Left ventricle myocardium superior (tissue), 1 donor: ENCODE measurements at regions not wholly inside any gene's neighbourhood (a gene's known extent, or its start where the extent isn't known, plus 50 kb on each side); places are given as distances from the start of the nearest gene placed in this dataset.
"Not testable (repeated sequence)": the region's sequence is repeated elsewhere in the genome, so short reads cannot be mapped to it uniquely, and the experiment has no call there.

Experiments used
- ATAC-seq: fragments of 200-7000 bp; cut with Tn5 transposase; one replicate; pipeline ENCODE4 v1.9.1; 2020; ENCODE audit warnings: mild to moderate bottlenecking, moderate library complexity
- DNase-seq: peaks from one replicate; pipeline ENCODE4 v3.0.0-alpha.2; 2020
- intact Hi-C: fragments of 100-400 bp; cut with micrococcal nuclease; formaldehyde crosslinking; loops from one replicate; pipeline ENCODE4 v1.11.0; 2022
- donor health status: DM: no; HTN: yes; CAD: no; lungs with severe emphysema.

GRCh38 chr7:76862241-76862640, 169.9 kb downstream of the SPDYE17 start:
- intact Hi-C loops, DNase-seq, ATAC-seq: not testable (repeated sequence)

DNA sequence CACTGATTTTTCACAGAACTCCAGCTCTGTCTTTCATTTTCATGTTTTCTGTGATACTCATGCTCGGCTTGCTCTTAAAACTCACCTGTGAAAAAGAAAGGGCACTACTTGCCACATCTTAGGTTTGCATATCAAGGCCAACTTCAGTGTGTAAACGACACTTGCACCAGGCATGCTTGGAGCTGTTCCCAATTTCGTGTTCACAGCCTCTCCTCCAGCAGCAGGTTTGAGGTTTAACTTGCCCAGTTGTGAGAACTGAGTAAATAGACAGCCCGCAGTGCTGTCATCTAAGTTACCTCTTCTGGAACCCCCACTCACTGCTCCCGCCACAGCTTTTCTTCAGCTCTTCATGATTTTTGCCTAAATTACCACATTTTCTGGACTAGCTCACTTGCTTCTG, 172.2 kb downstream of the SPDYE17 start:
- intact Hi-C loops, result not testable (repeated sequence)

DNA sequence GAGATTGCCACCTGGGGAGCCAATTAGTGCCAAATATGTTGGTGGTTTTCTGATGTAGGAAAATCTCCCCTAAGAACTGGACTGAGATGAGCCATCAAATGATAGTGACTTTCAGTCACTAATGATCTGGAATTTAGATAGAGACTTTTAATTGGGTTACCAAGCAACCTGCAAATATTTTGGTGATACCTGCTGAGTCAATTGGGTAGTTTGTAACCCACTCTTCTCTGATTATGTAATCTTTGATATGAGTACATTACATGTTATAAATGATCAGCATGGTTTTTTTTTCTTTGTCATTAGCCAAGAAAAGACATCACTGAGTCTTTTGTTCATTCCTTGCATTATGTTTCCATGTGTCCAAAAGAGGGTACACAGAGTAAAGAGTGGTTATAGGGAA, 177.5 kb downstream of the SPDYE17 start:
- intact Hi-C loops, DNase-seq, ATAC-seq: not testable (repeated sequence)

More for the DNA sequence above, 172.2 kb downstream of the SPDYE17 start:
- DNase-seq, ATAC-seq: not testable (repeated sequence)

GRCh38 chr7:76852787-76853584, 179.2 kb downstream of the SPDYE17 start:
- ATAC-seq, DNase-seq, intact Hi-C loops: not testable (repeated sequence)

DNA sequence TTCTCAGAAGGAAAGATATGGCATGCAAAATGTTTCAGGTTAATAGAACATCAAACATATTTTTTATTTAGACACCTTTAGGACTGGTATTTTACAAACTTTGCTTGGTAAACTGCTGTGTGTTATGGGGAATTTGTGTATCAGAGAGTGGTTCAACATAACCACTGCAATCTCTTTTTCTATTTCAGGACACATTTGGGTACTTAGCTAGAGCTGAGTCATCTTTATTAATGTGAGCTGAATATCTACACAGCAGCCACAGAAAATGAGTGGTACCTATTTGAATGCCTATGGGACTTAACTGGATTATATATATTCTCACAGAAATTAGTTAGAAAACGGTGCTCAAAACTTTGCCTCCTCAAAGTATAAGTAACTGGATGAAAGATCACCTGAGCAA, 179.8 kb downstream of the SPDYE17 start:
- ATAC-seq, intact Hi-C loops, DNase-seq: not testable (repeated sequence)

DNA sequence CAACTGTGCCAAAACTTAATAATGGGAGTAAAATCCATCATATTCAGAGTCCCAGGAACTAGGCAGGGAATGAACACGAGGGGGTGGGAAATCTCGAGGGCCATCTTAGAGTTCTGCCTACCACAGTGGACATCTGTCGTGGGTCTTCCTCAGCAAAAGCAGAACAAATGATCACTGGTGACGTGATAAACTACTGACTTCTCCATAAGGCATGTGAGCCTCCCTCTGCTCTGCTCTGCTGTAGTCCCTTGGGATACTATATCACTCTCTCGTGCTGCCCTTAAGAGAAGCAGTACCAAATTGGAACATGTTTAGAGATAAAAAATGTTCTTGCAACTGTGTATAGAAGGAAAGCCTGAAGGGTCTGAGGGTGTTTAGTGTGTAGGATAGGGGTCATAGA, 180.5 kb downstream of the SPDYE17 start:
- DNase-seq, ATAC-seq, intact Hi-C loops: not testable (repeated sequence)

- ATAC-seq, DNase-seq, intact Hi-C loops: not testable (repeated sequence)
Measured at GRCh38 chr7:76849887-76850563, 182.1 kb downstream of the SPDYE17 start.

DNA sequence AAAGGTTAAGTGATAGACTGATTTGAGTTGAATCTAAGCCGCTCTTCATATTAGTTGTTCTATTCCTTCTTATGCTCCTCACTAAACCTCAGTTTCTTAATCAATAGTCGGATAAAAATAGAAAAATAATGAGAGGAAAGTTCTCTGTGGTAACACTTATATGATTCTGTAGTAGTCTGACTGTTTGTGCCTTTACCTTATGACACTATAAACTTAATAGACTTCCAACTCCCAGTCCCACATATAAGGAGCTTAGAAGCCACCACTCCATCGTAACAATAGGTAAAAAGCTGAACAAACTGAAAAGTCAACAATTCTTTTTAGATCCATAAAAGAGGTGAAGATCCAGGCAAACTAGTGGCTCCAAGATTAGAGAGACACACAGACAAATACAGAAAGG, 192.3 kb downstream of the SPDYE17 start:
- DNase-seq, ATAC-seq, intact Hi-C loops: not testable (repeated sequence)

DNA sequence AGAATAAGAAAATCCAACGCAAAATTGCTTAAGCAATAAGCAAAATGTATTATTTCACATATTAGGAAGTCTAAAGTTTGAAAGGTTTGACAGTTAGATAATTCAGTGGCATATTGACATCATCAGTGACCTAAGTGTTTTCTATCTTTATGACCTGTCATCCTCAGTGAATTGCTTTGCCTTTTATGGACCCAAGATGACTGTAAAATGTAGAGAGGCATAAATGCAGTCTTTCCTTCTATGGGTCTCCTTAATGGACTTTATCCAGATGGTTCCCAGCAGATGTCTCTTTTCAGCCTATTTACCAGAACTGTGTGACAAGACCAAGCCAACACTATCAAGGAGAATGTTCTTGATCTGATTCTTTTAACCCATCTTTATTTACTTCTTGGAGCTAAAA, 192.9 kb downstream of the SPDYE17 start:
- DNase-seq, ATAC-seq, intact Hi-C loops: not testable (repeated sequence)

DNA sequence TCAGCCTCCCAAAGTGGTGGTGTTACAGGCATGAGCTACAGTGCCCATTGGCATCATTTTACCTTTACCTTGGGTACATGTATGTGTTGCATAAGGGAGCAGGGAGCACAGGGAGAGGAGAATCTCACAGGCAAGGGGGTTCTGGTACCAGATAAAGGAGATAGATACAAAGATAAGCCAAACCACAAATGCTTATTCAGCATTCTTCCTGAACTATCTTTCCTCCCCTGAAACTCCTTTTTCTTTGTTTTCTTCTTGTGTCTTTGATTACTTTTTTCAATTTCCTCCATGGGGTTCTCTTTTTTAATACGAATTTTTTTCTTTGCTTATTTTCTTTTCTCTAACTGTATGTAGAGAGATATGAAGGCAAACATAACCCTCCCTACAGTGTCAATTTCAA, 193.8 kb downstream of the SPDYE17 start:
- DNase-seq, ATAC-seq, intact Hi-C loops: not testable (repeated sequence)

- DNase-seq, intact Hi-C loops, ATAC-seq: not testable (repeated sequence)
Measured at GRCh38 chr7:76829233-76829632, 202.2 kb upstream of the POMZP3 start.

- ATAC-seq, DNase-seq, intact Hi-C loops: not testable (repeated sequence)
Measured at GRCh38 chr7:76826181-76826580, 199.1 kb upstream of the POMZP3 start.

DNA sequence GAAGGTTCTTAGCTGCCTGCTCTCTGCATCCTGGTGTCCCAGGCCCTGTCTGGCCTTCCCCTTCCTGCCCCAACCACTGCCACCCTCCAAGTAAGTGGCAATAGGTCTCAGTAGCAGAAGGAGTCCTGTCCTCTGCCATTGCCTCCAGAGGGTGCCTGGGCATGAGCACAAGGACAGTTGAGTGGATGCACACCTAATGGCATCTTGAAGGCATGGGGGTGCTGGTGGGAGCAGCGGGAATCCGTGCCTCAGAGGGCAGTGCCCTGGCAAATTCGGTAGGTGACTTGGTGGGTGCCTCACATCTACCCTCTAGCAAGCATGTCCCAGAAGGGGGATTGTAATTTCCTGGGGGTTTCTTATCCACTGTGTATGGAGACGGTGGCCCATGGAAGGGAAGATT, 182.8 kb upstream of the POMZP3 start:
- intact Hi-C loops, result not testable (repeated sequence)

GRCh38 chr7:76807588-76808100, 180.6 kb upstream of the POMZP3 start:
- DNase-seq, intact Hi-C loops, ATAC-seq: not testable (repeated sequence)

More for the DNA sequence above, 182.8 kb upstream of the POMZP3 start:
- not testable (repeated sequence) for ATAC-seq, DNase-seq

- DNase-seq, intact Hi-C loops, ATAC-seq: not testable (repeated sequence)
Measured at GRCh38 chr7:76806460-76806859, 179.4 kb upstream of the POMZP3 start.

- DNase-seq, intact Hi-C loops: not testable (repeated sequence)
- peak; percentile 59 for ATAC-seq
Measured at GRCh38 chr7:76806010-76806409, 178.9 kb upstream of the POMZP3 start.

DNA sequence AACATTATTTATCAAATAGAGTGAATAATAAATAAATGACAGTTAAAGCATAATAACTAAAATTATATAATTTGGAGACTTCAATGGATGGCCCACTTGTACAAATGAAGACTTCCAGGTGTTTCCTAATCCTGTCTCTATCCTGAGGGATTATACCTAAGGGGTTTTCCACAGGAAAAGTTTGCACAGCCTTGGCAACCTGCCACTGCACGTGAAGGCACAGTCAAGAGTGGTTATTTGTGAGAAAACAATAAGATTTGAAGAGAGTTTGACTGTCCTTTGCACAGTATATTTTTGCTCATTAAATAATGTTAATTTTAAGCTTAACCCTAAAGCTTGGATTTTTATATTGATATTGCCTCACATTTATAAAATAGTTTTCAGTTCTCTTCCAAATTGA, 178.2 kb upstream of the POMZP3 start:
- ATAC-seq, intact Hi-C loops: not testable (repeated sequence)
- DNase-seq, result peak; percentile 44

DNA sequence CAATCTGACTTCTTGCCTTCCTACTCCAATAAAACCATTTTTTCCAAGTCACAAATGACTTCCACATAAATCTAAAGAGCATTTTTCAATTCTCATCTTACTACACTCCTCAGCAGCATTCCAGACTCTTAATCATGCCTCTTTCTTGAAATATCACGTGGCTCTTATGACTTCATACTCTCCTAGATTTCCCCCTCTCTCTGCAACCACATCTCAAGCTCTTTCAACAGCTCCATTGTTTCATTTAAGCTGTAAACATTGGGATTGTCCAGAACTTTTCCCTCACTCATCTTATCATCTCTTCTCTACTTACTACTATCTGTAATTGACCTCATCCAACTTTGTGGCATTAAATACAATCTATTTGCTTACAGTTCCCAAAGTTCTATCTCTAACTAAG, 170.6 kb upstream of the POMZP3 start:
- ATAC-seq, intact Hi-C loops, DNase-seq: not testable (repeated sequence)

- ATAC-seq, intact Hi-C loops, DNase-seq: not testable (repeated sequence)
Measured at GRCh38 chr7:76780693-76781092, 153.6 kb upstream of the POMZP3 start.

- DNase-seq, ATAC-seq, intact Hi-C loops: not testable (repeated sequence)
Measured at GRCh38 chr7:76774279-76774678, 147.2 kb upstream of the POMZP3 start.
